HG02623 (cell line): ENCODE measurements at regions not wholly inside any gene's neighbourhood (a gene's known extent, or its start where the extent isn't known, plus 50 kb on each side); places are given as distances from the start of the nearest gene placed in this dataset.

Experiments used
- ATAC-seq: cut with Tn5 transposase; IDR thresholded peaks from one replicate; pipeline ENCODE4 v1.9.1; 2021; ENCODE audit warnings: moderate library complexity; ENCODE audit not compliant: unreplicated experiment

DNA sequence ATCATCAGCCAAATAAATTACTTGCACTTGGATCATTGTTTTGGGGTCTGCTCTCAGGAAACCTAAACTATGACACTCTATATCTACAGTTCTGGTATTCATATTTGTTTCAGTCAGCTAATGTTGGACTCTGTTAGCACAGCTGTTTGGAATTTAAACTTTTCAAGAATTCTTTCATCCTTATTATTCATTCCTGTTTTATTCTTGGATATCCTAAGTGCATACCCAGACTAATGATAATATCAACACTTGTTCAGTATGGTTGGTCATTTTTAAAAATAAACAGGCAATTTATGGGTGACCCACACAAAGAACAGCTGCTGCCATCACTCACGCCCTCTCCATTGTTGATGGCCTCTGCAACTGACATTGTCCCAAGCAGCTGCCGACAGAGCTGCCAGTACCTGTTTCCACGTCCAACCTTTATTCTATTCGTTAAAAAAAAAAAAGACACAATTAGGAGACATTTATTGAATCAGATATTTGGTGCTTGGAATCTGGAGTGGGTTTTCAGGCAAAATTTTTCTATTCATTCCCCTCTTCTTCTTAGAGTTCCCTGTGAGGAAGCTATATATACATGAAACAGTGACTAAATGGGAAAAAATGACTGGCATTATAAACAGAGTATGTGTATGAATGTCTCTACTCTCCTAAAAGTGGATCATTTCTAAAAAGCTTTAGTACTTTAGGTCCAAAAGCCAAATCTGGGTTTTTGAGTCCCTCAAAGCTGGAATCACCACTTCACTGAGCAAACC, 252.1 kb upstream of the NAV3 start:
- ATAC-seq: no peak

DNA sequence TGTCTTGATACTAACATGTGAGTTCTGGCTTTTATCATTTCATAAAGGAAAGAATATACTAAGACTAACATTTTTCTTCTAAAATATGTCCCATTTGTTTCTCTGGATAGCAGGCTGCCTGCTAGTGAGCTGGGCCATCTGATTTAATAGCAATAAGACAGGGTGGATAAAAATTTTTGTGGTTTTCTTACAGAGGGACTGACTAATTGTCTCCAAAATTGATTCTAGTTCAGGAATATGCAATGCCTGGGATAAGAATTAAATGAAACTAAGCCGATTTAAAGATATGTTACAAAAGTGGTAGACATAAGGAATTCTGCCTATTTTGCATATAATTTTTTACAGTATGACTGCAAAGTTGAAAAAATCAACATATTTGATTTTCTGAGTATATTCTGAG, 252.9 kb upstream of the NAV3 start:
- no peak for ATAC-seq

- ATAC-seq: no peak
Measured at GRCh38 chr12:77575376-77575919, 255.2 kb upstream of the NAV3 start.

- no peak for ATAC-seq
Measured at GRCh38 chr12:77572371-77572770, 258.3 kb upstream of the NAV3 start.

DNA sequence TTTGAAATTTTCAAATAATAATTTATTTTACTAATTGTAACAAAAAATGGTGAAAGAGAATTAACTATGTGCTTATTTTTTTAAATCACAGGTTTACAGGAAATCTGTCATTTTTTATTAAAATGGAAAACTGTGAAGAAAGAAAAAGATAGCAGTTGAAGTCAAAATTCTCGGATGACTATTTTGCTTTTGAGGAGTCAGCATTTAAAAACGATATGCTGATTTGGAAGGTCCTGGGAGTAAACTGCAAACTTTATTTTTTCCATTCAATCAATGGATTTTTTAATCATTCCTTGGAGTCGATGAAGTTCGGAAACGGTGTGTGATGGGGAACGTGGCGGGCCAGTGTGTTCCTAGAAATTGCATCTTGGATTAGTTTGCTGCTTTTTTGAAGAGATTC, 258.9 kb upstream of the NAV3 start:
- ATAC-seq: no peak

DNA sequence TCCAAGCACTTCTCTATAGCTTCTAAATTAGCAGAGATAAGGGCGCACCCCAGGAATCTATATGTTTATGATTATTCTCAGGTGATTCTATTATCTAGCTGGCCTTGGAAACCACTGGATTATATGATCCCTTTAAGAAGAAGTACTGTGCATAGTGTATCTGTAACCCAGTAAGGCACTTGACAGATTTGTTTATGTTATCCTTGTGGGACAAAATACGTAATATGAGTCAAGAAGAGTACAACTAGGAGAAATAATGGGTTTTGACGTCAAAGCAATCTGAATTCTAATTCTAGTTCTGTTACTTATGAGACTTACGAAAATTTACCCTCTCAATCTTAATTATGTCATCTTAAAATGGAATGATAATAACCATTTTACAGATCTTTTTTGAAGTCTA, 259.6 kb upstream of the NAV3 start:
- ATAC-seq: no peak

- no peak for ATAC-seq
Measured at GRCh38 chr12:77569876-77570275, 260.8 kb upstream of the NAV3 start.

GRCh38 chr12:77560714-77561113, 270.0 kb upstream of the NAV3 start:
- ATAC-seq: no peak

DNA sequence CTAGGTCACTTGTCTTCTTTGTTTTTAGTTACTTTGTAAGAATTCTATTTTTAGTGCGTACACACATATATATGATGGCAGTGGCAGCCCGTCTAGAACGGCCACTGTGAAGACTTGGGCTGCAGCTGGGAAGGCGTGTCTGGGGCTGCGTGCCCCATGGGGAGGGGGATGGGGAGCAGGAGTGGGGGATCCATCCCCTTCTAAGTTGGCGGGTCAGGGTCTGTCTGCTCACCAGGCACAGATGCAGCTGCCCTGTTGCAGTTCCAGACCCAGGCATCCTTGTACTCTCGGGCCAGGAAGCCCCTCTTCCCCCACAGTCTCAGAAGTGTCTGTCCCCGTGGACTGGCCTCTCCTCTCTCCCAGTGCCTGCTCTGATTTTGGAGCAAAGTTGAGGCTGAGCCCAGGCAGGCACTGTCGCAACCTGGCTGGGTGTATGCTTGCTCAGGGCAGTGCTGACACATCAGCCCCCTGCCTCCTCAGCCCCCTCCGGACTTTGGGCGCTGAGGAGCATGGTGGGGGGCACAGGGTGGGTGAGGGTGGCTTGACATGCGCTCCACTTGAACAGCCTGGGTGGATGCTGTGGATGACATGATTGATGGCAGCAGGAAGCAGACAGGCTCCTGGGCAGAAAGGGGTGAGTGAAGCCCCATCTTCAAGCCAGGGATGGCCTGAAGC, 271.2 kb upstream of the NAV3 start:
- ATAC-seq: no peak

- ATAC-seq: no peak
Measured at GRCh38 chr12:77555074-77555473, 275.6 kb upstream of the NAV3 start.

DNA sequence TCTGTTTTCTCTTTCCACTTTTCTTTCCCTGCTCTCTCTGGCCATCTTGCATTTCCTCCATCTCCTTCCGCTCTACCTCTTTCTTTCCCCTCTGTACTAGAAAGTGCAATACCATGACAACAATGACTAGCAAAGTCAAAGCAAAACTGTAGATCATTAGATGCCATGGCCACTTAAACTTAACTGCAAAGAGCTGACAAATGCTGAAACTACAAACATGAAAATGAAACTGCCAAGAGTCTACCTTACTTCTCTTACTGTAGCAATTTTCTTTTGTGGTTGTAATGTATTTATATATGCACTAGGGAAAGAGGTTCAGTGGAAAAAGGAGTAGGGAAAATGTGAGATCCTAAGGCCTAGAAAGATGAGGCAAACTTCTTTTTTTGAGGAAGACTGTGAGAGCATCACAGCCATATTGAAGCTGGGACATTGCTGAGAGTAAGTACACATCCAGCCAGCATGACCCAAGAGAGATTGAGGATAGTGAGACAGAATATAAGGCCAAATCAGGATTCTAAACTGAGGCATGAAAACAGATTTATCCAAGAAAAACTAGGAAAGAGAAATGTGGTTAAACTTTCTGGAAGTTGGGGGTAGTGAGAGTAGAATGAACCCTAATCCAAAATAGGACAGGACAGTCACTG, 276.6 kb upstream of the NAV3 start:
- ATAC-seq: peak; percentile 100

GRCh38 chr12:77549383-77550128, 281.1 kb upstream of the NAV3 start:
- ATAC-seq: no peak

GRCh38 chr12:77548797-77549196, 281.9 kb upstream of the NAV3 start:
- no peak for ATAC-seq

DNA sequence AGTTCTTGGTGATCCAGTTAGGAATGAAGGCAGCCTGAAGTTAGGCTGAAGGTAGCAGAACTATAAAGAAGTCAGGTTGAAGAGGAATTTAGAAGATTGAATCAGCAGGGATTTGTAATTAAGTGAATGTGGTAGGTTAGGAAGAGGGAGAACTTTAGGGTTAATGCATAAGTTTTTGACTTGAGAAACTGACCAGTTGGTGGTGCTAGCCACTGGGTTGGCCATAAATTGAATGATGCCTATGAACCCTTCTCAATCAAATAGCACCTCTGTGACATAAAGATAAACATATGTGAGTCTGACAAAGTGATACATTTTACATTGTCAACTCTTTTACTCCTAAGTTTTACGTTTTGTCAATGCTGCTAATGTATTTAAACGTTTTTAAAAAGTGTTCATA, 290.6 kb upstream of the NAV3 start:
- no peak for ATAC-seq

- no peak for ATAC-seq
Measured at GRCh38 chr12:77537663-77538062, 293.0 kb upstream of the NAV3 start.

GRCh38 chr12:77535734-77536133, 295.0 kb upstream of the NAV3 start:
- ATAC-seq: no peak

GRCh38 chr12:77531912-77532311, 298.8 kb upstream of the NAV3 start:
- no peak for ATAC-seq

DNA sequence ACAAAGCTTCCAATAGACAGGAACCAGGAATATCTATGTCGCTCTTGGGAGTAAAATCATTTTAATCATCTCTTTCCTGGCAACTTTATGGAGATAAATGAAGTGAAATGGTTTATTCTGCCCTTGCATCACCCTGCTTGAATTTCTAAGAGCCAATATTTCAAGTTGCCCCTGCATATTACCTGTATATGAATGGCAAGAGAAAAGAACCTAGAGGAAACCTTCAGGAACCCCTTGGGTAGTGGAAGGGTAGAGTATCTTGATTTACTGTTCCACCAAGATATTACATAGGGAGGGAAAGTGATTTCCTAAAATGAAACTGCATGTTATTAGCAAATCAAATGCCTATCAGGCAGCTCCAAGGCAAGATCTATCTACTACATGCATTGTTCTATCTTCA, 308.4 kb upstream of the NAV3 start:
- no peak for ATAC-seq

DNA sequence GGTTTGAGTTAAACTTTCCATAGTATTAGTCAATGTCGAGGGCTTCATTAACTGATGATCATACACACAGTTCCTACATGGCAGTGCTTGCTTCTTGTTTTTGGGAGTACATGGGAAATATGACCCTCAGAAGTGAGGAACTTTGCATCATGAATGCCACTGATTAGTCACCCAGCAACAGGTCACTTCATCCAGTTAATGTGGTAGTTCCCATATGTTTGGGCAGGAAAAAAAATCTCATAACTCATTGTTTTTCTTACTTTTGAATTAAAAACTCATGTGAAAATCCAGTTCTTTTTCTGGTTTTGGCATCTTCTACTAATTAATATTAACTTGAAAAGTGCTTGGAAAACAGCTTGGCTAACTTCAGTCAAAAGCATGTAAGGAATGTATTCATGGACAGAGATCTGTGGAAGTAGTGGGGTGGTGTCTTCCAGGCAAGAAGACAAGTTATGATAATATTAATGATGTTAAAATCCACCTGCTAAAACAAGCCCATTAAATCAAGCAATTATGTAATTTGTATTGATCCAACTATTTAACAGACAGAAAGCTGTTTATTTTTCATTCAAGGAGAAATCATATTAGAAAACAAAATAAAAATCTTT, 309.1 kb upstream of the NAV3 start:
- ATAC-seq: no peak

GRCh38 chr12:77514511-77514910, 316.2 kb upstream of the NAV3 start:
- no peak for ATAC-seq

DNA sequence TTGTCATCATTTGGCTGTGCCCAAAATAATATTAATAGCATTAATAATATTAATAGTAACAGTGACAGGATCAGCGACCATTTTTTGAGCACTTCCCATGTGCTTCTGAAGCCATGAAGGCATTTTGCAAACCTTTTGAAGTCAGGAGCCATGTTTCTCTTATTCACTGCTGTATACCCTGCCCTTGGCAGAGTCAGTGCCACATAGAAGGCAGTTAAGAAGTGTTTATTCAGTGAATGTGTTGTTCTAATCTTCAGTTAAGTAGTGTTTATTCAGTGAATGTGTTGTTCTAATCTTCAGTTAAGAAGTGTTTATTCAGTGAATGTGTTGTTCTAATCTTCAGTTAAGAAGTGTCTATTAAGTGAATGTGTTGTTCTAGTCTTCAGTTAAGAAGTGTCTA, 319.7 kb upstream of the NAV3 start:
- ATAC-seq: no peak
